Osteocyte (in vitro differentiated cells): ENCODE measurements at regions not wholly inside any gene's neighbourhood (a gene's known extent, or its start where the extent isn't known, plus 50 kb on each side); places are given as distances from the start of the nearest gene placed in this dataset.

Source experiments
- DNase-seq: peaks from one replicate; pipeline ENCODE4 v3.0.0; 2021; ENCODE audit warnings: mixed read lengths; ENCODE audit not compliant: unreplicated experiment; ENCODE audit errors: extremely low spot score
- H3K27ac Mint-ChIP-seq: one replicate; pipeline ENCODE4 v1.8.0; 2021; ENCODE audit warnings: mild to moderate bottlenecking, mixed read lengths; ENCODE audit not compliant: unreplicated experiment
- H3K27me3 Mint-ChIP-seq: one replicate; pipeline ENCODE4 v1.8.0; 2021; ENCODE audit warnings: mixed read lengths; ENCODE audit not compliant: unreplicated experiment
- H3K36me3 Mint-ChIP-seq: one replicate; pipeline ENCODE4 v1.8.0; 2021; ENCODE audit warnings: mixed read lengths; ENCODE audit not compliant: unreplicated experiment
- H3K4me1 Mint-ChIP-seq: one replicate; pipeline ENCODE4 v1.8.0; 2021; ENCODE audit warnings: mixed read lengths; ENCODE audit not compliant: unreplicated experiment
- H3K4me3 Mint-ChIP-seq: one replicate; pipeline ENCODE4 v1.8.0; 2021; ENCODE audit warnings: mild to moderate bottlenecking, moderate library complexity, mixed read lengths; ENCODE audit not compliant: unreplicated experiment
- H3K9me3 Mint-ChIP-seq: one replicate; pipeline ENCODE4 v1.8.0; 2021; ENCODE audit warnings: mixed read lengths; ENCODE audit not compliant: unreplicated experiment
- TF ChIP-seq, protein P1 (sequence below): fragments of 200-600 bp; sonication (generic); IDR thresholded peaks from 2 replicates; pipeline ENCODE4 v1.5.0; 2021; ENCODE audit warnings: antibody characterized with exemption, mild to moderate bottlenecking, moderate library complexity

DNA sequence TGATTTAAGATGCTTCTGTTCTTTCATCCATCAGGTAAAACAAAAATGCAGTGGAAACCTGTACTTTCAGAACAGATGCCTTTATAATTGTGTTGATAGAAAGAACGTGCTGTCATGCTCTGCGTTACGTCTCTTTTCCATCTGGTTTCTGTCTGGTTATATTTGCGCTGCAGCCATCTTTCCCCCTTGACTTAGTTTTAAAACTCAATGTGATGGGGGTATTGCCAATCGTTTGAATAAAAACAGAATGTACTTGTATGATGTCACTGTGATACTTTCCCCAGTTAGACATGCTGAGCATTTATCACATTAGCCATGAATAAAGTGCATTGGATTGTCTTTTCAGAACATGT, 508.6 kb downstream of the ADCYAP1 start:
- DNase-seq, result no peak
- Mint-ChIP-seq H3K9me3 (no peaks in the 10 kb centered on the region), H3K36me3 (no peaks in the 10 kb centered on the region), H3K27ac (no peak overlapping the region), H3K4me3 (no peak overlapping the region), H3K4me1 (no peaks in the 10 kb centered on the region), H3K27me3 (no peaks in the 10 kb centered on the region)
- TF ChIP-seq, protein P1, sequence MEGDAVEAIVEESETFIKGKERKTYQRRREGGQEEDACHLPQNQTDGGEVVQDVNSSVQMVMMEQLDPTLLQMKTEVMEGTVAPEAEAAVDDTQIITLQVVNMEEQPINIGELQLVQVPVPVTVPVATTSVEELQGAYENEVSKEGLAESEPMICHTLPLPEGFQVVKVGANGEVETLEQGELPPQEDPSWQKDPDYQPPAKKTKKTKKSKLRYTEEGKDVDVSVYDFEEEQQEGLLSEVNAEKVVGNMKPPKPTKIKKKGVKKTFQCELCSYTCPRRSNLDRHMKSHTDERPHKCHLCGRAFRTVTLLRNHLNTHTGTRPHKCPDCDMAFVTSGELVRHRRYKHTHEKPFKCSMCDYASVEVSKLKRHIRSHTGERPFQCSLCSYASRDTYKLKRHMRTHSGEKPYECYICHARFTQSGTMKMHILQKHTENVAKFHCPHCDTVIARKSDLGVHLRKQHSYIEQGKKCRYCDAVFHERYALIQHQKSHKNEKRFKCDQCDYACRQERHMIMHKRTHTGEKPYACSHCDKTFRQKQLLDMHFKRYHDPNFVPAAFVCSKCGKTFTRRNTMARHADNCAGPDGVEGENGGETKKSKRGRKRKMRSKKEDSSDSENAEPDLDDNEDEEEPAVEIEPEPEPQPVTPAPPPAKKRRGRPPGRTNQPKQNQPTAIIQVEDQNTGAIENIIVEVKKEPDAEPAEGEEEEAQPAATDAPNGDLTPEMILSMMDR, result no peak

DNA sequence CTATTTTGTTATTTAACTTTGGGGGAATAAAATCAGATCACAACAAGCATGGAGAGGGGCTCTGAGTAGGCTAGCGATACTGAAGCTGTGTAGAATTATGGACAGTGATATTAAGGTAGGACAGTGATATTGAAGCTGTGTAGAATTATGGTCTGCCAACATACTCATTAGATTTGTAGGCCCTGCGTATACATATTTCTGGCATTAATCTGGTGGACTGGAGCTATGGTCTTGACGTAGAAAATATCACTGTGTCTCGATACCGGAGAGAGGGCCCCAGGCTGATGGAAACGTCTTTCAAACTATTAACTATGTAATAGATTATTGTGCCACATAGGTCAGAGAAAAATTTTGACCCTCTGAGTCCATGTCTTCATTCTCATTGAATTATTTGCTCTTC, 511.4 kb downstream of the ADCYAP1 start:
- no peak overlapping the region for H3K27ac Mint-ChIP-seq
- no peak overlapping the region for H3K4me3 Mint-ChIP-seq
- no peaks in the 10 kb centered on the region for H3K36me3 Mint-ChIP-seq
- no peak for DNase-seq
- H3K27me3 Mint-ChIP-seq, result no peaks in the 10 kb centered on the region
- H3K4me1 Mint-ChIP-seq, result no peaks in the 10 kb centered on the region
- TF ChIP-seq, protein P1, result no peak
- no peaks in the 10 kb centered on the region for H3K9me3 Mint-ChIP-seq

DNA sequence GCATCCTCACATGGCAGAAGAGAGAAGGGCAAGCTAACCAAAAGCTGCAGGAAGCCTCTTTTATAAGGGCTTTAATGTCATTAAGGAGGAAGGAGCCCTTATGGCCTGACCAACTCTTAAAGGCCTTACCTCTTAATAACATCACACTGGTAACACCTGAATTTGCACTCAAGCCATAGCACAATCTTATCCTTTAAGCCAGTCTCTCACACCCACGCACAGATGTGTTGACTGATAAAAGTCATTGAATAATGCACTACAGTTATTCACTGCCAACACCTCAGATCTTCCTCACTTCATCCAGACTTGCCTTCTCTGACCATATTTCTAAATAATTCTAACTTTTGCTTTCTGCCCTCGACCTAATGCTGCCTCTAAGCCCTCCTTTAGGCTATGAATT, 516.8 kb downstream of the ADCYAP1 start:
- Mint-ChIP-seq H3K27me3 (no peaks in the 10 kb centered on the region), H3K36me3 (no peaks in the 10 kb centered on the region), H3K9me3 (no peaks in the 10 kb centered on the region), H3K27ac (no peak overlapping the region), H3K4me1 (no peaks in the 10 kb centered on the region), H3K4me3 (no peak overlapping the region)
- TF ChIP-seq, protein P1, result no peak
- no peak for DNase-seq

GRCh38 chr18:1422634-1423033, 518.0 kb downstream of the ADCYAP1 start:
- TF ChIP-seq, protein P1, result no peak
- H3K4me1 Mint-ChIP-seq, result no peaks in the 10 kb centered on the region
- H3K27ac Mint-ChIP-seq, result no peak overlapping the region
- H3K36me3 Mint-ChIP-seq, result no peaks in the 10 kb centered on the region
- DNase-seq, result no peak
- no peaks in the 10 kb centered on the region for H3K9me3 Mint-ChIP-seq
- H3K27me3 Mint-ChIP-seq, result no peaks in the 10 kb centered on the region
- H3K4me3 Mint-ChIP-seq, result no peak overlapping the region

DNA sequence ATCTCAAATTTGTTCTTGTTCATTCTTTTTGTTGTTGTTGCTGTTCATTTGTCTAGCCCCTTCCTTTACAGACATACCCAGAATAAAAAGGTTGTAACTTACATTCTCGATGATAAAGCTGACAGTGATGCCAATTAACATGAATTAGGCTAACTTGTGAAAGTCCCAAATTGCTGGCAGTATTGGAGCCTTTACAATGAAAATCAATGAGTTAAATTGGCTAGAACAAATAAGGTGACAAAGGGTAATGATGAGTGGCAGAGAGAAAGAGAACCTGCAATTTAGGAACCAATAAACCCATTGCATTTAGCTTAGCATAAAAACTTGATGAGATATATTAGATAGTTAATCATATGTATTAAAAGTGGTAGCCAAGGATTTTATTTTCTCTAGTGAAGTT, 521.0 kb downstream of the ADCYAP1 start:
- Mint-ChIP-seq H3K27me3 (no peaks in the 10 kb centered on the region), H3K4me1 (no peaks in the 10 kb centered on the region), H3K36me3 (no peaks in the 10 kb centered on the region), H3K27ac (no peak overlapping the region), H3K9me3 (no peaks in the 10 kb centered on the region), H3K4me3 (no peak overlapping the region)
- no peak for DNase-seq
- TF ChIP-seq, protein P1, result no peak
